K562 (cell line): ENCODE measurements at regions not wholly inside any gene's neighbourhood (a gene's known extent, or its start where the extent isn't known, plus 50 kb on each side); places are given as distances from the start of the nearest gene placed in this dataset.

Experiments
- ATAC-seq: fragments of 200-7000 bp; cut with Tn5 transposase; 3 replicates; pipeline ENCODE4 v1.9.1; 2020; ENCODE audit warnings: moderate library complexity
- BruUV-seq: library from RNA; stranded (reverse); fragments of 400-500 nt; replicated peaks from 2 replicates; lab custom pipeline; 2021; lab: Mats Ljungman, UMichigan
- CTCF ChIA-PET: fragments of 300-600 bp; formaldehyde crosslinking; extraction: SDS; loops from one replicate; lab custom pipeline; 2021; ENCODE audit warnings: low intra/inter-chr PET ratio; lab: Yijun Ruan, JAX
- POLR2A ChIA-PET: fragments of 300-600, 350-650 bp; sonication (Branson Sonifier 250); formaldehyde crosslinking; extraction: SDS; loops from one replicate; lab custom pipeline; 2021; ENCODE audit warnings: antibody characterized with exemption, inconsistent platforms; lab: Yijun Ruan, JAX
- DNase-seq, 4 experiments: peaks; one replicate each; pipeline versions ENCODE4 v3.0.0 to v3.0.0-alpha.2; 2011 to 2018; ENCODE audit warnings: low spot score in 3 of 4, mixed read lengths in 3 of 4; ENCODE audit errors: extremely low read depth in 1 of 4
- FAIRE-seq: peaks from 2 replicates; lab custom pipeline; 2011; peaks lifted over from hg19 to GRCh38; lab: Jason Lieb, UNC
- H2AFZ ChIP-seq: 2 replicates; pipeline ENCODE4 v1.6.0; 2011; ENCODE audit warnings: low read depth, low read length, control low read depth, inconsistent platforms
- H3K27ac ChIP-seq: fragments of 200-600 bp; 3 replicates; pipeline ENCODE4 v1.8.0; 2011; ENCODE audit warnings: low read depth, mild to moderate bottlenecking, control low read depth, inconsistent platforms, low read length, moderate library complexity, mixed read lengths; ENCODE audit errors: extremely low read depth
- H3K27me3 ChIP-seq, 2 experiments: fragments of 300-600 bp in 1 of 2; 2 replicates in 1 of 2; 3 replicates in 1 of 2; pipeline versions ENCODE4 v1.6.0 to v1.8.0; 2011; ENCODE audit warnings: inconsistent platforms in 2 of 2, low read length in 2 of 2, mild to moderate bottlenecking in 1 of 2, mixed read lengths in 1 of 2, moderate library complexity in 1 of 2; ENCODE audit not compliant: control insufficient read depth in 2 of 2, insufficient read depth in 2 of 2
- H3K36me3 ChIP-seq: fragments of 300-600 bp; 3 replicates; pipeline ENCODE4 v1.8.0; 2011; ENCODE audit warnings: mild to moderate bottlenecking, low read length, inconsistent platforms; ENCODE audit not compliant: control insufficient read depth, insufficient read depth
- H3K4me1 ChIP-seq, 2 experiments: fragments of 200-600 bp in 1 of 2; replicated peaks in 1 of 2; 2 replicates in 1 of 2; 3 replicates in 1 of 2; pipeline versions ENCODE4 v1.5.1 to v1.8.0; 2011; ENCODE audit warnings: inconsistent platforms in 2 of 2, low read length in 2 of 2, mild to moderate bottlenecking in 1 of 2, mixed read lengths in 1 of 2, moderate library complexity in 1 of 2; ENCODE audit not compliant: control insufficient read depth in 2 of 2, insufficient read depth in 2 of 2
- H3K4me2 ChIP-seq: 2 replicates; pipeline ENCODE4 v1.6.1; 2011; ENCODE audit warnings: low read length, control low read depth, inconsistent platforms, mixed read lengths; ENCODE audit not compliant: insufficient read depth
- H3K4me3 ChIP-seq: fragments of 200-600 bp; sonication (generic), shearing (Covaris generic); 2 replicates; pipeline ENCODE4 v1.5.1; 2016; ENCODE audit warnings: control low read depth, inconsistent platforms
- H3K79me2 ChIP-seq: fragments of 200-600 bp; 3 replicates; pipeline ENCODE4 v1.8.0; 2011; ENCODE audit warnings: low read length, inconsistent platforms; ENCODE audit not compliant: control insufficient read depth, insufficient read depth
- H3K9ac ChIP-seq, 2 experiments: 2 replicates each; pipeline versions ENCODE4 v1.6.0 to v1.6.1; 2011; ENCODE audit warnings: low read depth in 2 of 2, low read length in 2 of 2, control low read depth in 1 of 2, inconsistent platforms in 1 of 2, mild to moderate bottlenecking in 1 of 2, mixed read lengths in 1 of 2; ENCODE audit not compliant: insufficient read depth in 1 of 2
- H3K9me1 ChIP-seq: one replicate; pipeline ENCODE4 v1.6.0; 2011; ENCODE audit warnings: inconsistent platforms, mild to moderate bottlenecking, low read length, moderate library complexity; ENCODE audit not compliant: control insufficient read depth, insufficient read depth
- H3K9me3 ChIP-seq: replicated peaks from 2 replicates; pipeline ENCODE4 v1.5.1; 2011; ENCODE audit warnings: low read depth, low read length, inconsistent platforms; ENCODE audit not compliant: control insufficient read depth, insufficient read depth
- H4K20me1 ChIP-seq: replicated peaks from 2 replicates; pipeline ENCODE4 v1.6.1; 2011; ENCODE audit warnings: low read length, inconsistent platforms, mixed read lengths; ENCODE audit not compliant: control insufficient read depth, insufficient read depth
- BACH1 ChIP-seq: fragments of 200-800 bp; sonication (Bioruptor generic); IDR thresholded peaks from 2 replicates; pipeline ENCODE4 v1.6.1; 2016; ENCODE audit warnings: missing genetic modification characterization, missing compliant biosample characterization
- EGR1 ChIP-seq: fragments of 450-650 bp; conservative IDR thresholded peaks from 2 replicates; pipeline ENCODE4 v1.6.1; 2017; ENCODE audit warnings: mild to moderate bottlenecking
- FOXJ3 ChIP-seq: sonication (generic); formaldehyde crosslinking; IDR thresholded peaks from 2 replicates; pipeline ENCODE4 v1.4.0; 2020; ENCODE audit warnings: mild to moderate bottlenecking, missing genetic modification reagents
- GABPB1 ChIP-seq: sonication (generic); formaldehyde crosslinking; IDR thresholded peaks from 2 replicates; pipeline ENCODE4 v1.8.0; 2022; ENCODE audit warnings: mild to moderate bottlenecking, missing genetic modification reagents
- LCOR ChIP-seq: sonication (generic); formaldehyde crosslinking; IDR thresholded peaks from 2 replicates; pipeline ENCODE4 v1.8.0; 2022; ENCODE audit warnings: mild to moderate bottlenecking, missing genetic modification reagents
- MAFF ChIP-seq: IDR thresholded peaks from 2 replicates; pipeline ENCODE4 v1.6.1; 2012; ENCODE audit warnings: low read length, improper control_type of control experiment
- MYC ChIP-seq, 2 experiments: fragments of 250-450 bp in 1 of 2; sonication (Bioruptor Pico) in 1 of 2; IDR thresholded peaks; 2 replicates each; pipeline versions ENCODE4 v1.5.1 to v1.6.1; 2012 to 2021; ENCODE audit warnings: low read depth in 2 of 2, borderline replicate concordance in 1 of 2, improper control_type of control experiment in 1 of 2, low read length in 1 of 2, mild to moderate bottlenecking in 1 of 2, moderate library complexity in 1 of 2
- RBM39 ChIP-seq: fragments of 200-400 bp; formaldehyde crosslinking; optimal IDR thresholded peaks from 2 replicates; pipeline ENCODE3; 2018; ENCODE audit warnings: low read depth, low read length
- SMAD4 ChIP-seq: fragments of 250-450 bp; sonication (Bioruptor Pico); conservative IDR thresholded peaks from 2 replicates; pipeline ENCODE4 v1.8.0; 2021; ENCODE audit warnings: inconsistent platforms, mild to moderate bottlenecking, moderate library complexity
- ZFPM2 ChIP-seq: fragments of 250-450 bp; sonication (Bioruptor Pico); IDR thresholded peaks from 2 replicates; pipeline ENCODE4 v1.5.1; 2022; ENCODE audit warnings: mild to moderate bottlenecking
- ZNF134 ChIP-seq: fragments of 250-450 bp; sonication (Bioruptor Pico); conservative IDR thresholded peaks from 2 replicates; pipeline ENCODE4 v1.4.0; 2020
- WGBS: fragments of 100-300 bp; shearing (Covaris generic); methylation state at CpG from one replicate; pipeline ENCODE4 v1.1.6; 2016; ENCODE audit warnings: low coverage, mixed read lengths; ENCODE audit not compliant: insufficient coverage; ENCODE audit errors: missing lambda C conversion rate; 5-methylcytosine and 5-hydroxymethylcytosine counted together
- in situ Hi-C: fragments of 300-500 bp; cut with MboI; formaldehyde crosslinking; loops from 4 replicates; pipeline ENCODE4 v1.15.0; 2018; ENCODE audit warnings: inconsistent platforms, mixed read lengths
- intact Hi-C: fragments of 100-400 bp; cut with micrococcal nuclease; formaldehyde crosslinking; loops from 2 replicates; pipeline ENCODE4 v1.14.2; 2022

- TF ChIP-seq FOXJ3 (CRISPR knock-in tag) (no peak), SMAD4 (no peak), BACH1 (tag) (no peak), EGR1 (no peak)
These were observed 79.7 kb upstream of the ZNF722 start (continued) for GRCh38 chr7:63918986-63919385.

DNA sequence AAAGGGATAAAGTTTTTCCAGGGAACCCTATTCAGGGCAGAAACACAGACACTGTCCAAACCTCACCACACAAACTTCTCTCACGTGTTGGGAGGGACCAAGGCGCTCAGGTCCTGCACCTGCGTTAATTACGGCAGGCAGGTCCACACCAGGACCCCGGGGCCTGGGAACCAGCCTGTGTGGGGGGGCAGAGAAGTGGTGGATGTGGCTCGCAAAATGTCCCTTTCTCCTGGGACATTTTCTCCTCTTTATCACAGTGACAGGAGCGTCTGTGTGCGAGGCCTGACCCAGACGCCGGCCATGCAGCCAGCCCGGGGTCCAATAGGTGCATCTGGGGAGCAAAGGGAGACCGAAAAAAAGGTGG lies 73.4 kb upstream of the ZNF722 start:
- Histone ChIP-seq H4K20me1 (no peaks in the 10 kb centered on the region), H3K9me1 (no peaks in the 10 kb centered on the region), H3K9ac (peak overlapping the region in 1 of 2 experiments; percentile 52; a peak in 1 of 4 replicates), H3K27me3 (no peaks in the 10 kb centered on the region), H3K4me2 (peak overlapping the region; percentile 66; the same call in 1 of the 2 replicates), H3K9me3 (no peaks in the 10 kb centered on the region), H3K36me3 (no peaks in the 10 kb centered on the region), H3K4me3 (peak overlapping the region; percentile 30; the same call in 1 of the 2 replicates), H3K79me2 (no peaks in the 10 kb centered on the region), H2AFZ (peak overlapping the region; percentile 64), H3K4me1 (peaks cover 0 to 5% of the 10 kb centered on the region in 2 experiments; a peak in 2 of 5 replicates), H3K27ac (no peak overlapping the region)
- ATAC-seq, result no peak
- TF ChIP-seq MYC (IDR thresholded peaks at IDR 0.05; ENCODE audit: low read depth, low read length) (no peak), MYC (CRISPR knock-in tag; IDR thresholded peaks at IDR 0.05; ENCODE audit: borderline replicate concordance, low read depth) (no peak), ZFPM2 (no peak), GABPB1 (no peak), RBM39 (no peak), LCOR (CRISPR knock-in tag) (no peak), MAFF (no peak), ZNF134 (CRISPR knock-in tag) (no peak)
- POLR2A ChIA-PET, result no interaction called here
- CTCF ChIA-PET, result no interaction called here
- DNase-seq, result peak in 1 of 4 experiments; percentile 3
- TSS peak; percentile 77 for BruUV-seq
- no peak for FAIRE-seq
- WGBS, result 1% methylated on average over 12 of the region's 12 CpGs
- in situ Hi-C loops (no loop called here), intact Hi-C loops (loop anchor here (10.0 kb wide), 1 partner anchor 60 kb away; no protein-coding TSS in a partner anchor)
